ENCODE measurements at regions not wholly inside any gene's neighbourhood (a gene's known extent, or its start where the extent isn't known, plus 50 kb on each side); places are given as distances from the start of the nearest gene placed in this dataset.

DNA sequence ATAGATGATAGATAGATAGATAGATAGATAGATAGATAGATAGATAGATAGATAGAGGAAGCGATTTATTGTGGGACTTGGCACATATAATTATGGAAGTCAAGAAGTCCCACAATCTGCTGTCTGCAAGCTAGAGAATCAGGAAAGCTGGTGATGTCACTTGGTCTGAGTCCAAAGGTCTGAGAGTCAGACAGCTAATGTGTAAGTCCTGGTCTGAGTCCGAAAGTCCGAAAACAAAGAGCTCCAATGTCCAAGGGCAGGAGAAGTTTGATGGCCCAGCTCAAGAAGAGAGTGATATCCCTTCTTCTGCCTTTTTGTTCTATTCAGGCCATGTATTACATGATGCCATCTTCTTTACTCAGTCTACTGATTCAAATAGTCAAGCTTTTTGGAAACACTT lies 53.8 kb upstream of the TCF7L2 start:
- H2BK120ac ChIP-seq (replicated peaks; ENCODE audit: low read depth, low read length), result no peak overlapping the region
- no peak overlapping the region for H3K23ac ChIP-seq (ENCODE audit: insufficient read length)
- H3K27me3 ChIP-seq (replicated peaks in 1 of 4; ENCODE audit: control insufficient read depth in 3 of 4, extremely low read depth in 1 of 4, insufficient read depth in 3 of 4, low read length in 3 of 4), result no peaks in the 10 kb centered on the region
- WGBS, 2 experiments (ENCODE audit: extremely low coverage in 1 of 2, insufficient coverage in 1 of 2, insufficient read length in 1 of 2, insufficient replicate concordance in 2 of 2, low coverage in 1 of 2, low lambda C conversion rate in 2 of 2, missing lambda C conversion rate in 1 of 2), result 90% methylated on average over 3 of the region's 3 CpGs; no CpG with 5 or more reads in 1 of the 2 experiments
- H4K8ac ChIP-seq (ENCODE audit: extremely low read depth, insufficient read depth, low read length), result no peak overlapping the region
- no peaks in the 10 kb centered on the region for H3K9me3 ChIP-seq (ENCODE audit: insufficient read depth in 2 of 2, low read depth in 1 of 2, low read length in 1 of 2)
- no peak overlapping the region for H3K18ac ChIP-seq (ENCODE audit: extremely low read depth, low read length)
- H2BK5ac ChIP-seq (ENCODE audit: low read depth, low read length), result no peak overlapping the region
- no peak overlapping the region for H2BK20ac ChIP-seq (ENCODE audit: low read length)
- no peak overlapping the region for H3K4me2 ChIP-seq (ENCODE audit: insufficient read depth in 1 of 2, low read depth in 2 of 2, low read length in 2 of 2)
- DNase-seq (ENCODE audit: low read depth in 1 of 2, low spot score in 2 of 2), result no peak
- H4K5ac ChIP-seq (ENCODE audit: insufficient read length, low read depth, low read length), result no peak overlapping the region
- CTCF ChIA-PET (ENCODE audit: partially characterized antibody), result interaction anchor here (0.7 to 0.8 kb wide), 2 partner anchors 58 to 149 kb away, joined by 3 read pairs; no protein-coding TSS in a partner anchor
- no peak overlapping the region for H3K4me3 ChIP-seq (ENCODE audit: extremely low read depth in 1 of 4, insufficient read depth in 2 of 4, low read depth in 3 of 4, low read length in 4 of 4)
- no peaks in the 10 kb centered on the region for H3K79me2 ChIP-seq (ENCODE audit: control insufficient read depth in 1 of 2, insufficient read depth in 2 of 2, low read length in 2 of 2)
- no peaks in the 10 kb centered on the region for H4K20me1 ChIP-seq (replicated peaks in 1 of 2; ENCODE audit: control insufficient read depth in 1 of 2, insufficient read depth in 2 of 2, low read length in 2 of 2)
- POLR2A ChIA-PET (ENCODE audit: partially characterized antibody), result no interaction called here
- H3K14ac ChIP-seq (ENCODE audit: insufficient read length), result no peak overlapping the region
- H3K36me3 ChIP-seq (ENCODE audit: control insufficient read depth in 2 of 4, insufficient read depth in 4 of 4, low read length in 3 of 4), result no peaks in the 10 kb centered on the region
- no peaks in the 10 kb centered on the region; the same call in 1 of the 2 replicates for H3K79me1 ChIP-seq (ENCODE audit: low read depth, low read length)
- FAIRE-seq, result no peak
- H3K56ac ChIP-seq (replicated peaks; ENCODE audit: insufficient read length, low read depth, low read length), result no peak overlapping the region
- no peak overlapping the region for H2AFZ ChIP-seq (ENCODE audit: low read length)
- H2BK12ac ChIP-seq (ENCODE audit: low read depth, low read length), result no peak overlapping the region
- H2AK5ac ChIP-seq (ENCODE audit: low read depth, low read length), result no peak overlapping the region
- no peak overlapping the region for H3K4ac ChIP-seq (replicated peaks; ENCODE audit: insufficient read length, low read depth, low read length)
- no peak overlapping the region for H4K91ac ChIP-seq (replicated peaks; ENCODE audit: insufficient read length, low read length)
- no peak overlapping the region for H3K27ac ChIP-seq (ENCODE audit: low read depth, low read length)
- H2BK15ac ChIP-seq (ENCODE audit: low read length), result no peak overlapping the region
- no peaks in the 10 kb centered on the region for H3K23me2 ChIP-seq (ENCODE audit: low read depth, low read length)
- H3K9ac ChIP-seq (replicated peaks in 1 of 4; ENCODE audit: extremely low read depth in 1 of 4, low read depth in 3 of 4, low read length in 3 of 4), result no peak overlapping the region
- peaks cover 2 to 30% (median 20%) of the 10 kb centered on the region in 4 experiments for H3K4me1 ChIP-seq (replicated peaks in 1 of 4; ENCODE audit: control insufficient read depth in 3 of 4, insufficient read depth in 4 of 4, low read length in 3 of 4)
- TF ChIP-seq NANOG (IDR thresholded peaks at IDR 0.05; ENCODE audit: insufficient read depth, low read depth, low read length, poor library complexity, severe bottlenecking), result no peak
- TF ChIP-seq POLR2AphosphoS5 (IDR thresholded peaks at IDR 0.05; ENCODE audit: low read depth, low read length), result no peak
- TF ChIP-seq CHD1 (IDR thresholded peaks at IDR 0.05; ENCODE audit: low read depth, low read length), result no peak
- no peak for TF ChIP-seq YY1 (IDR thresholded peaks at IDR 0.05; ENCODE audit: low read depth, low read length)
- TF ChIP-seq RAD21 (IDR thresholded peaks at IDR 0.05 in 1 of 2, conservative IDR thresholded peaks at IDR 0.05 in 1 of 2; ENCODE audit: low read depth in 2 of 2, low read length in 2 of 2), result no peak
- no peak for TF ChIP-seq CBX5 (IDR thresholded peaks at IDR 0.05; ENCODE audit: low read depth, low read length)
